IPS-15b (cell line): ENCODE measurements at regions not wholly inside any gene's neighbourhood (a gene's known extent, or its start where the extent isn't known, plus 50 kb on each side); places are given as distances from the start of the nearest gene placed in this dataset.

Source experiments
- H3K27me3 ChIP-seq: one replicate; pipeline ENCODE4 v1.6.1; 2013; ENCODE audit warnings: low read length; ENCODE audit not compliant: control insufficient read depth, insufficient read depth
- H3K36me3 ChIP-seq: one replicate; pipeline ENCODE4 v1.6.1; 2013; ENCODE audit warnings: low read length; ENCODE audit not compliant: control insufficient read depth, insufficient read depth
- H3K4me1 ChIP-seq: one replicate; pipeline ENCODE4 v1.6.1; 2013; ENCODE audit warnings: mild to moderate bottlenecking, low read length; ENCODE audit not compliant: control insufficient read depth, insufficient read depth
- H3K4me3 ChIP-seq: one replicate; pipeline ENCODE4 v1.5.1; 2013; ENCODE audit warnings: low read depth, low read length
- H3K9ac ChIP-seq: one replicate; pipeline ENCODE4 v1.6.1; 2013; ENCODE audit warnings: low read depth, mild to moderate bottlenecking, low read length
- H3K9me3 ChIP-seq: one replicate; pipeline ENCODE4 v1.6.1; 2013; ENCODE audit warnings: mild to moderate bottlenecking, low read length; ENCODE audit not compliant: control insufficient read depth, insufficient read depth

GRCh38 chr2:34365932-34366331 is 766.8 kb upstream of the FAM98A start:
- Histone ChIP-seq H3K4me3 (no peak overlapping the region), H3K9me3 (no peaks in the 10 kb centered on the region)

GRCh38 chr2:34365512-34365911 is 766.4 kb upstream of the FAM98A start:
- H3K9ac ChIP-seq: no peak overlapping the region
- H3K9me3 ChIP-seq: no peaks in the 10 kb centered on the region
- H3K27me3 ChIP-seq: no peaks in the 10 kb centered on the region
- H3K36me3 ChIP-seq: no peaks in the 10 kb centered on the region
- H3K4me3 ChIP-seq: no peak overlapping the region
- H3K4me1 ChIP-seq: peaks cover 30% of the 10 kb centered on the region

More at GRCh38 chr2:34365932-34366331, 766.8 kb upstream of the FAM98A start:
- no peaks in the 10 kb centered on the region for H3K27me3 ChIP-seq
- no peak overlapping the region for H3K9ac ChIP-seq
- no peaks in the 10 kb centered on the region for H3K36me3 ChIP-seq
- H3K4me1 ChIP-seq: peaks cover 30% of the 10 kb centered on the region

- Histone ChIP-seq H3K9me3 (no peaks in the 10 kb centered on the region), H3K9ac (no peak overlapping the region), H3K27me3 (no peaks in the 10 kb centered on the region), H3K4me1 (no peaks in the 10 kb centered on the region), H3K36me3 (no peaks in the 10 kb centered on the region), H3K4me3 (no peak overlapping the region)
These were observed 754.5 kb upstream of the FAM98A start for GRCh38 chr2:34353509-34354113.

GRCh38 chr2:34349527-34349926 is 750.4 kb upstream of the FAM98A start:
- H3K36me3 ChIP-seq: no peaks in the 10 kb centered on the region
- H3K9me3 ChIP-seq: no peaks in the 10 kb centered on the region
- H3K4me1 ChIP-seq: no peaks in the 10 kb centered on the region
- H3K9ac ChIP-seq: no peak overlapping the region
- no peak overlapping the region for H3K4me3 ChIP-seq
- no peaks in the 10 kb centered on the region for H3K27me3 ChIP-seq

- H3K36me3 ChIP-seq: no peaks in the 10 kb centered on the region
- H3K4me1 ChIP-seq: no peaks in the 10 kb centered on the region
- no peaks in the 10 kb centered on the region for H3K9me3 ChIP-seq
- H3K9ac ChIP-seq: no peak overlapping the region
- no peak overlapping the region for H3K4me3 ChIP-seq
- no peaks in the 10 kb centered on the region for H3K27me3 ChIP-seq
These were observed 745.9 kb upstream of the FAM98A start for GRCh38 chr2:34345030-34345429.

GRCh38 chr2:34340307-34340706 is 741.2 kb upstream of the FAM98A start:
- no peaks in the 10 kb centered on the region for H3K9me3 ChIP-seq
- H3K4me1 ChIP-seq: no peaks in the 10 kb centered on the region
- no peaks in the 10 kb centered on the region for H3K36me3 ChIP-seq
- no peaks in the 10 kb centered on the region for H3K27me3 ChIP-seq
- H3K4me3 ChIP-seq: no peak overlapping the region
- H3K9ac ChIP-seq: no peak overlapping the region

- no peaks in the 10 kb centered on the region for H3K9me3 ChIP-seq
- no peaks in the 10 kb centered on the region for H3K4me1 ChIP-seq
- no peaks in the 10 kb centered on the region for H3K36me3 ChIP-seq
- no peak overlapping the region for H3K4me3 ChIP-seq
- no peak overlapping the region for H3K9ac ChIP-seq
- no peaks in the 10 kb centered on the region for H3K27me3 ChIP-seq
These were observed 738.6 kb upstream of the FAM98A start for GRCh38 chr2:34337735-34338134.

- H3K9ac ChIP-seq: no peak overlapping the region
- no peak overlapping the region for H3K4me3 ChIP-seq
- no peaks in the 10 kb centered on the region for H3K4me1 ChIP-seq
These were observed 733.7 kb upstream of the FAM98A start for GRCh38 chr2:34332813-34333212.

GRCh38 chr2:34320056-34320455 is 721.0 kb upstream of the FAM98A start:
- no peaks in the 10 kb centered on the region for H3K9me3 ChIP-seq
- no peaks in the 10 kb centered on the region for H3K4me1 ChIP-seq
- no peak overlapping the region for H3K4me3 ChIP-seq
- H3K9ac ChIP-seq: no peak overlapping the region
- no peaks in the 10 kb centered on the region for H3K36me3 ChIP-seq
- H3K27me3 ChIP-seq: no peaks in the 10 kb centered on the region

More at GRCh38 chr2:34332813-34333212, 733.7 kb upstream of the FAM98A start:
- Histone ChIP-seq H3K27me3 (no peaks in the 10 kb centered on the region), H3K9me3 (no peaks in the 10 kb centered on the region), H3K36me3 (no peaks in the 10 kb centered on the region)

- H3K27me3 ChIP-seq: no peaks in the 10 kb centered on the region
These were observed 718.7 kb upstream of the FAM98A start for GRCh38 chr2:34317797-34318196.

GRCh38 chr2:34316788-34317187 is 717.7 kb upstream of the FAM98A start:
- no peaks in the 10 kb centered on the region for H3K9me3 ChIP-seq
- H3K9ac ChIP-seq: no peak overlapping the region
- H3K36me3 ChIP-seq: no peaks in the 10 kb centered on the region
- no peaks in the 10 kb centered on the region for H3K4me1 ChIP-seq
- no peak overlapping the region for H3K4me3 ChIP-seq
- H3K27me3 ChIP-seq: no peaks in the 10 kb centered on the region

More at GRCh38 chr2:34317797-34318196, 718.7 kb upstream of the FAM98A start:
- no peaks in the 10 kb centered on the region for H3K4me1 ChIP-seq
- no peaks in the 10 kb centered on the region for H3K36me3 ChIP-seq
- no peak overlapping the region for H3K9ac ChIP-seq
- no peak overlapping the region for H3K4me3 ChIP-seq
- no peaks in the 10 kb centered on the region for H3K9me3 ChIP-seq

- no peaks in the 10 kb centered on the region for H3K27me3 ChIP-seq
- no peaks in the 10 kb centered on the region for H3K4me1 ChIP-seq
- no peak overlapping the region for H3K9ac ChIP-seq
These were observed 712.7 kb upstream of the FAM98A start for GRCh38 chr2:34311816-34312215.

More at GRCh38 chr2:34311816-34312215, 712.7 kb upstream of the FAM98A start:
- Histone ChIP-seq H3K36me3 (no peaks in the 10 kb centered on the region), H3K4me3 (no peak overlapping the region), H3K9me3 (no peaks in the 10 kb centered on the region)
